ENCODE measurements at regions not wholly inside any gene's neighbourhood (a gene's known extent, or its start where the extent isn't known, plus 50 kb on each side); places are given as distances from the start of the nearest gene placed in this dataset.

DNA sequence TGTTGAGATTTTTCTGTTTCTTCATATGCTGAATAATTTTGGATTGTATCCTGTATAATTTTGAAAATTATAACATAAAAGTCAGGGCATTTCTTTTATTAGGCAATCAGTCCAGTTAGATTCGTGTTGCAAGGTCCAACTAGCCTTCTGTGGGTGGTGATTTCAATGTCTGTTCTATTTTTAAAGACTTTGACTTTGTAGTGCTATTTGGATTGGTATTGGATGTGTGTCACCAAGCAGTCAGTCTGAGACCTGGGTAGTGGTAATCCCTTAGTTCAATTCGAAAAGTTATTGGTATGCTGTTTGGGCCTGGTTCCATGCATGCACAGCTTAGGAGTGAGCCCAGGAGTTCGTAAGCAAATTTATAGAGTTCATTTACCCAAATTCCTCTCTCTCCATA is 82.2 kb downstream of the EPDR1 start:
- TF ChIP-seq, protein P1, sequence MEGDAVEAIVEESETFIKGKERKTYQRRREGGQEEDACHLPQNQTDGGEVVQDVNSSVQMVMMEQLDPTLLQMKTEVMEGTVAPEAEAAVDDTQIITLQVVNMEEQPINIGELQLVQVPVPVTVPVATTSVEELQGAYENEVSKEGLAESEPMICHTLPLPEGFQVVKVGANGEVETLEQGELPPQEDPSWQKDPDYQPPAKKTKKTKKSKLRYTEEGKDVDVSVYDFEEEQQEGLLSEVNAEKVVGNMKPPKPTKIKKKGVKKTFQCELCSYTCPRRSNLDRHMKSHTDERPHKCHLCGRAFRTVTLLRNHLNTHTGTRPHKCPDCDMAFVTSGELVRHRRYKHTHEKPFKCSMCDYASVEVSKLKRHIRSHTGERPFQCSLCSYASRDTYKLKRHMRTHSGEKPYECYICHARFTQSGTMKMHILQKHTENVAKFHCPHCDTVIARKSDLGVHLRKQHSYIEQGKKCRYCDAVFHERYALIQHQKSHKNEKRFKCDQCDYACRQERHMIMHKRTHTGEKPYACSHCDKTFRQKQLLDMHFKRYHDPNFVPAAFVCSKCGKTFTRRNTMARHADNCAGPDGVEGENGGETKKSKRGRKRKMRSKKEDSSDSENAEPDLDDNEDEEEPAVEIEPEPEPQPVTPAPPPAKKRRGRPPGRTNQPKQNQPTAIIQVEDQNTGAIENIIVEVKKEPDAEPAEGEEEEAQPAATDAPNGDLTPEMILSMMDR (IDR thresholded peaks at IDR 0.05), result no peak

DNA sequence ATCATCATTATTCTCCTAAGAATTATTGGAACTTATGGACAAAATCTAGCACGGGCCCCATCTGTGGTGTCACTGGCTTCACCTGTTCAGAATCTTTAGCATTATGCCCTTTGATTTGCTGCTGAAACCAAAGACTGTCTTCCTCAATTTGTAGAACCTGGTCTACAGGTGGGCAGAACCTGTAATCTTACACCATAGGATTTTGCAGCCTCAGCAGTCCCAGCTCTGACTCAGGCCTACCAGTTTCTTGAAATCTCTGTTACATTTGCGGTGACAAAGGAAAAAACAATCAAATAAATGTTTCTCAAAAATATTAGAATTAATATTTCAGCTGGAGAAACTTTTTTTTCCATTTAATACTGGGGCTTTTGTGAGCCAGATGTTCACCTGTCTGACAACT is 86.1 kb downstream of the EPDR1 start:
- TF ChIP-seq, protein P1 (IDR thresholded peaks at IDR 0.05), result no peak

DNA sequence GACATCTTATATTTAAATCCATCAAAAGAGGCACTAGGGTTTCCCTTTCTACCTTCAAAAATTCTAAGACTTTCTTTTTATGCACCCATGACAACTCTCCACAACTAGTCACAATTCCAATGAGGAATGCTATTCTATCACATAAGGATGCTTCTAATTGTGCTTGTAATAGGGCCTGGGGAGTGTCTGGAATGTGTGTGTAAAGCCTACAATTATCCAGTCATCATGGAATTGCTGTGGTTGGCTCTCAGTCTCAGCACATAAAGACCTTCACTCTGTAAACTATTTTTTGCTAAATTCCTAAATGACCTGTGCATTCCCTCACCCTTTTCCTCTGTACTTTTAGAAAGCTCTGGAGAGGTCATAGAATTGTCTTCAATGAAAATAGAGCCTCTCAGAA is 86.7 kb downstream of the EPDR1 start:
- TF ChIP-seq, protein P1 (IDR thresholded peaks at IDR 0.05), result no peak

DNA sequence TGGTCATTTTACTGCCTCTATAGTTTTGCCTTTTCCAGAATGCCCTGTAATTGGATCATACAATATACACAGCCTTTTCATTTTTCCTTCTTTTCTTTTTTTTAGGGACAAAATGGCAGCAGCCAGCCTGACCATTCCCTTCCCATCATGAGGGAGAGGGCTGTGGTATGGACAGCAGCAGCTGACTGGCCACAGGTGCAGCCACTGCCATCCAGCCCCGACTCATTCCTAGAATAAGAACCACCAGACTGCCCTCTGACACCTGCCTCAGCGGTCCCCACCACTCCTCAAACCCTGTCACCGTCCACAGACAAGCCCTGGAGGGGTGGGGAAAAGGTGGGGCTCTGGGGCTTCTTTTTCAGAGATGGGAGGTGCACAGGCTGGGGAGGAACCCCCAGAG is 92.8 kb downstream of the EPDR1 start:
- TF ChIP-seq, protein P1 (IDR thresholded peaks at IDR 0.05), result no peak

DNA sequence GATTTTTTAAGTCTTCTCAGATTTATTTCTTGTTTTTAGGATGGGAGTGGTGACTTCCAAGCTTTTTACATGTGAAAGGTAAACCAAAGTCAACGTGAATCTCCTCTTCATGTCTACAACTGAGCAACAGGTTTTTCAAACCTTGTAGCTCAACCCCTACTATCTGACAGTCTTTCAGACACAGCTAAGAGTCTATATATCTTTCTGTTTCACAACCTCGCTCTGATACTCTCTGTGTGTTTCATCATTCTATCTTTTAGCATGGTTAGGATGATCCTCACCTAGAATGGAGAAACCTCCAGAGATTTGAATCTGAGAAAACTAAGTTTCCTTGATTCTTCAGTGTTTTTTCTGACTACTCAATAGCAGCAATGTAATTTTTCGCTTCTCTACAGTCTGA is 96.1 kb downstream of the EPDR1 start:
- TF ChIP-seq, protein P1 (IDR thresholded peaks at IDR 0.05), result no peak

DNA sequence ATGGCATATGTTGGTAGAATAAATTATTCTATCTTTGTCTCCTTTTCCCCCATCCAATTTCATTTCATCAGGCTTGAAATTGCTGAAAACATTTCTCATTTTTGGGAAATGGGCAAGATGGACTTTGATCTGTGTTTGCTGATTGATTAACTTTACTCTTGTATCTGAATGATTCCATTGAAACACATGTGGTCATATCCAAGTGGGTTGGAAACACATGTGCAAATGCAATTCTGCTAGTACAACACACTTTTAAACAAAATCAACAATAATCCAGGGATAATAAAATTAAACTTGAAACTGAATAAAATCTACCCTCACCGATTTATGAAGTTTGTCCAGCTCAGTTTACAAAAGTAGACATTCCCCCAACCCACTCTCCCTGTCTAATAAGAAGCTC is 96.9 kb downstream of the EPDR1 start:
- TF ChIP-seq, protein P1 (IDR thresholded peaks at IDR 0.05), result no peak

DNA sequence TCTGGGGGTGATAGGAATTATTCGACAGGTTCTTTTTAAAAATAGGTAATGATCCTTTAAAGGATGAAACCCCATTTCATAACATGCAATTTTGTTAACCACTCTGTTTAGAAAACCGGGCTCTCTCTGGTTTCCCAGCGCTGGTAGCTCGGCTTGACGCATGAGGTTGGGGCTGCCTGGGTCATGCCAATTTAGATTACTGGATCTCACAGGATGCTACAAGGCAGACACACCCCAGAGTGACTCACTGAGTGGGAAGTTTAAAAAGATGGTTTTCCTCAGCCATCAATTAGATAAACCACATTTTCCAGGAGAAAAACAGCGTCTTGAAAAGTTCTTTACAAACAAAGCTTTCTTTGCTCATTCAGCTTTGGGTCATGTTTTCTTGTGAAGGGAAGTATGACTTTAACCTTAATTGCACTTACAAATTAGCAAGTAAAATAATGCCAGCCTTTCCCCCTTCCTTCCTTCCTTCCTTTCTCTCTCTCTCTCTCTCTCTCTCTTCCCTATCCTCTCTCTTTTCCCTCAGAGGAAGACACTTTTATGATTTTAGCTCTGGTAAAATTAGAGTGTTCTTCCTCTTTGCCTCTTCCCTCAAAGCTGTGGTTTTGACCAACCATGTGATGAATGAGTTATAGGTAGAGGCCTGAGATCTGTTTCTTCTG is 99.8 kb downstream of the EPDR1 start:
- TF ChIP-seq, protein P1 (IDR thresholded peaks at IDR 0.05), result no peak

DNA sequence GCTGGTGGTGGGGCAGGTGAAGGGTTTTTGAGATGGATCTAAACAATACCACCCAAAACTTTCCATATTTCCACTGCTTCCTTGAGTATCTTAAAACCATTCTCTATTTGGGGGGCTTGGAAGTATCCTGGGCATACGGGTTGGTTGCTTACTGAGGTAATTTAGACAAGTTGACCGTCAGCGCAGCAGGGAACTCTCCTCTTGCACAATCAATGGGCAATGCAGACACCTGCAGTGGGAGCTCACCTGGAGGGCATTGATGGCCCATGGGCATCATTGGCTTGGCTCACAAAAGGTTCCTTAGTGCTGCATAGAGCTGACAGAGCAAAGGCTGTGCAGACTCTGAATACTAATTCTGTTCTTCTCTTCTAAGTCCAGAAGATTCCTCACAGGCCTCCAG is 101.5 kb downstream of the EPDR1 start:
- TF ChIP-seq, protein P1 (IDR thresholded peaks at IDR 0.05), result no peak
